ENCODE measurements at regions not wholly inside any gene's neighbourhood (a gene's known extent, or its start where the extent isn't known, plus 50 kb on each side); places are given as distances from the start of the nearest gene placed in this dataset.

DNA sequence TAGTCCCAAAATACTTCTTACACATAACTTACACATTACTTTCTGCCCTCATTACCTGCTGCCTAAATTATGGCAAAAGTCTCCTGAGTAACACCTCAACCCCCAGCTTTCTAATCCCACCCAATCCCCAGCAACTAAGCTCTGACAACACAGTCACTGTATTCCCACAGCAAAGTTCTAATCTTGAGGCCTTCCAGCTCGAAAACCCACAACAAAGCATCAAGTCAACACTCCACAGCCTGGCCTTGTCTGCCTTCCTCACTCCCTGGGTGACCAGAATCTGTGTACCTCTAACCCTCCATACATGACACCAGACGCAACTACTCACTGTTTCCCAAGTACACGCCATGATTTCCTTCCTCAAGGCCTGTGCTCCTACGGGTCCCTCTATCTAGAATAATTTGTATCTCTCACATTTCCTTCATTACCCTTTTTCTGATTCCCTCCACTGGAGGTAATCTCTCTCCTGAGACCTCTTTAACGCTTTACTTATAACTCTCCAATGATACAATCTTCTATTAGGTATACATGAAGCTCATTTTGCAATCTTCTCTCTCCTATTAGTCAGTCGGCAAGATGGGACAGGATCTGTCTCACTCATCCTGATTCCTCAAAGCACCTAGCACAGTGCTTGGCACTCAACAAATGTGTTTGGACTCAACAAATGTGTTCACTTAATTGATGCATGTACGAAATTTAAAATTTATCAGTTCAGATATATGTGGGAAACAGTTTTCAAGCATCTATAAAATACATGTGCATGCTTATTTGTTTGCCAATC is 87.6 kb upstream of the DOCK9 start:
- no peak for TF ChIP-seq ZNF274 (IDR thresholded peaks at IDR 0.05; ENCODE audit: low read depth, low read length)
- TF ChIP-seq YY1 (IDR thresholded peaks at IDR 0.05; ENCODE audit: insufficient read depth, insufficient read length): no peak

Data from NT2/D1 (cell line).